Sciatic nerve (tissue), 2 donors: ENCODE measurements at regions not wholly inside any gene's neighbourhood (a gene's known extent, or its start where the extent isn't known, plus 50 kb on each side); places are given as distances from the start of the nearest gene placed in this dataset.
"Not testable (repeated sequence)": the region's sequence is repeated elsewhere in the genome, so short reads cannot be mapped to it uniquely, and the experiment has no call there.

Source experiments
- ATAC-seq: fragments of 200-7000 bp; cut with Tn5 transposase; one replicate; pipeline ENCODE4 v1.9.1; 2020; ENCODE audit warnings: mild to moderate bottlenecking, moderate library complexity
- DNase-seq: peaks from one replicate; pipeline ENCODE4 v3.0.0-alpha.2; 2020; ENCODE audit warnings: low spot score
- intact Hi-C: fragments of 100-400 bp; cut with DNase I; formaldehyde crosslinking; loops from one replicate; pipeline ENCODE4 v1.14.2; 2022
- donor health status: DM: no; HTN: no; CAD: no.
- donor health status: DM: no; HTN: no; CAD: no.

GRCh38 chr2:2464094-2464493, 133.0 kb upstream of the MYT1L start:
- no peak for DNase-seq
- intact Hi-C loops, result no loop called here
- peak; percentile 28 for ATAC-seq

GRCh38 chr2:2456721-2457120, 125.6 kb upstream of the MYT1L start:
- no peak for ATAC-seq
- intact Hi-C loops, result no loop called here

GRCh38 chr2:2455151-2455550, 124.1 kb upstream of the MYT1L start:
- no peak for ATAC-seq
- no peak for DNase-seq
- intact Hi-C loops, result no loop called here

More at GRCh38 chr2:2456721-2457120, 125.6 kb upstream of the MYT1L start:
- DNase-seq, result no peak

GRCh38 chr2:2452961-2453360, 121.9 kb upstream of the MYT1L start:
- intact Hi-C loops, result no loop called here

GRCh38 chr2:2451275-2451674, 120.2 kb upstream of the MYT1L start:
- DNase-seq, intact Hi-C loops, ATAC-seq: not testable (repeated sequence)

More at GRCh38 chr2:2452961-2453360, 121.9 kb upstream of the MYT1L start:
- DNase-seq, result no peak
- ATAC-seq, result no peak

GRCh38 chr2:2448178-2448577, 117.1 kb upstream of the MYT1L start:
- ATAC-seq (no peak), DNase-seq (no peak)
- intact Hi-C loops, result no loop called here

GRCh38 chr2:2422621-2423020, 91.5 kb upstream of the MYT1L start:
- DNase-seq, result no peak
- intact Hi-C loops, result no loop called here
- ATAC-seq, result no peak

GRCh38 chr2:2413525-2413924, 82.5 kb upstream of the MYT1L start:
- intact Hi-C loops, result no loop called here

GRCh38 chr2:2410987-2411386, 79.9 kb upstream of the MYT1L start:
- ATAC-seq (no peak), DNase-seq (no peak)
- intact Hi-C loops, result no loop called here

More at GRCh38 chr2:2413525-2413924, 82.5 kb upstream of the MYT1L start:
- no peak for DNase-seq
- ATAC-seq, result no peak

GRCh38 chr2:2409481-2409880, 78.4 kb upstream of the MYT1L start:
- ATAC-seq (no peak), DNase-seq (no peak)
- intact Hi-C loops, result no loop called here

- ATAC-seq (no peak), DNase-seq (no peak)
- intact Hi-C loops, result no loop called here
Observed at GRCh38 chr2:2405780-2406179, 74.7 kb upstream of the MYT1L start.

- ATAC-seq, result no peak
- intact Hi-C loops, result no loop called here
- no peak for DNase-seq
Observed at GRCh38 chr2:2400286-2401038, 69.4 kb upstream of the MYT1L start.

GRCh38 chr2:2399396-2399795, 68.3 kb upstream of the MYT1L start:
- DNase-seq, result no peak
- intact Hi-C loops, result no loop called here
- ATAC-seq, result no peak

GRCh38 chr2:2392332-2392731, 61.3 kb upstream of the MYT1L start:
- no peak for DNase-seq
- no peak for ATAC-seq
- intact Hi-C loops, result no loop called here

- no peak for DNase-seq
- no peak for ATAC-seq
- intact Hi-C loops, result no loop called here
Observed at GRCh38 chr2:2389215-2389614, 58.1 kb upstream of the MYT1L start.
